GM19023 (cell line): ENCODE measurements at regions not wholly inside any gene's neighbourhood (a gene's known extent, or its start where the extent isn't known, plus 50 kb on each side); places are given as distances from the start of the nearest gene placed in this dataset.

Experiments
- ATAC-seq: cut with Tn5 transposase; IDR thresholded peaks from one replicate; pipeline ENCODE4 v1.9.1; 2021; ENCODE audit warnings: mild to moderate bottlenecking, moderate library complexity; ENCODE audit not compliant: unreplicated experiment

GRCh38 chr4:130563185-130563888 lies 1467.4 kb downstream of the C4orf33 start:
- no peak for ATAC-seq

GRCh38 chr4:130563889-130564418 lies 1468.0 kb downstream of the C4orf33 start:
- no peak for ATAC-seq

DNA sequence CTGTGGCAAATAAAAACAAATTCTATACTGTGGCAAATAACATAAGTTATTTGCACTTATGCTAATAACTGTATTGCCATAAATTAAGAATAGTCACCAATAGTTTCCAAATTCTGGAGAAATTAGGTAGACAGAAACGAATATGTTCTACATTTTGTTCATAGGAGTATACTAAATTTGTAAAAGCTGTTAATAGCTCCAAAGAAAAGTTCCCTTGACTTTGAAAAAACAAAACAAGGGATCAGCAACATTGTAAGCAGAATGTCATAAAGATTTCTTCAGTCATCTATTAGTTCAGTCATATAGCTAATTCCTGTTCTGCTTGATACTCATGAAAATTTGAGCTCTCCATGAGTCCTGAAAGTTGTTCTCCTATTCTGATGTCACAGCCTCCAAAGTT lies 1472.8 kb downstream of the C4orf33 start:
- ATAC-seq = no peak

DNA sequence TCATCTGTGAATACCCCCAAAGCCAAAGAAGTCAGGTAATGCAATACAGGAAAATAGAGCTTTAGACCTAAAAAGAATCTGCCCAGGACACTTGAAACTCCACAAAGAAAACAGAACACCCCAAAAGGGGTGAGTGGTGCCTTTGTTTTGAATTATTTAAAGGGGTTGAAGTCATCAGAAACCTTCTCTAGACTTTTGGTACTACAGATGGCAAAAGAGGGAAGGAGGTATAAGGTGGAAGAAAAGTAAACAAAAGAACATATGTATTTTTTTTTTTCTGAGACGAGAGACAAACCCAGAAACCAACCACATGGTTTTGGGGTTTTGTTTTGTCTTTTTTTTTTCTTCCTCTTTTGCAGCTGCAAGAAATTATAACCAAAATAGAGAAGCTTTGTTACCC lies 1477.8 kb downstream of the C4orf33 start:
- no peak for ATAC-seq

DNA sequence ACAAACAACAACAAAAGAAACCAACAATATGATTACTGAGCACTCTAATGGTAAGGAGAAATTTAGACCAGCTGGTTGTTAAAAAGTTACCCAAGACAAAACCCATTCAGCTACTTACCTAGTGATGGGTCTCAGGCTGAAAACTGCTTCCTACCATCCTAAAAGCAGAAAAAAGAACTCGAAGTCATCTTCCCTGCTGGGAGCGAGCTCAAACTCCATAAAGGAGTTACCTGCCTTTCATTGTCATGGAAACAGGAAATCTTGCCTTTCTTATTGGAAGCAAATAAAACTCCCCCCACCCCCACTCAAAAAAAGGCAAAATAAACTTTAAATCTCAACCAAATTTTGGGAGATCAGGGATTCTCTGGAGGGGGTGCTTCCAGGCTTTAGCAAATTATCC lies 1478.3 kb downstream of the C4orf33 start:
- ATAC-seq = no peak

DNA sequence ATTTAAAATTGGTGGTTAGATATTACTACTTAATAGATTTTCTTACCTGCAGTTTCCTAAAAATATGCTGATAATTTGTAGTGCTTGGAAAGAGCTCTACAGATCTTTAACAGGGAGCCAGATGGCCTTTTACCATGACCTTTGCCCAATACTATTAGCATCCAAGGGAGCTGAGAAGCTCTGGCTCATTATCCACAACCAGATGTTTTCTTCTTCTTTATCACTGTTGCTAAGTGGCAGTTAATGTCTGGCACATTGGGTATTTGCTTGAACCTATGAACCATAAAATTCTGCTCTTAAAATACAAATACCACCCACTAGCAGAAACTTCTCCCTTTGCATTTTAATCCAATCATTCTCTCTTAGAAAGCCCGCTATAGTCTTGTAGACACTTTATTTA lies 1480.3 kb downstream of the C4orf33 start:
- ATAC-seq = no peak

DNA sequence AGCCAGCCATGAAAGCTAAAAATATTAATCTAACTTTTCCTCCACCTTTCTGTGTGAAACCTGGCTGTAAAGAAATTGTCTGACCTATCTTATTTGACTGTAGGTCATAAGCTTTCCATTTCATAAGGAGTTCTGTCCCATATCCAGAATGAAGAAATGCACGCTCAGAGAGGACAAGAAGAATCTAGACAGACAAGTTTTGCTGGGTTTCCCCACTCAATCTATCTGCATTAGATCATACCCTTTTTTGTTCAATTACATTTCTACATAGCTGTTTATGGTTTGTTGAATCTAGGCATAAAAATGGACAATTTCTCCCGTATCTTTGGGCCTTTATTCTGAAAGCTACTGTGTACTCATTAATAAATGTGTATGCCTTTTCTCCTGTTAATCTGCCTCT lies 1495.1 kb downstream of the C4orf33 start:
- no peak for ATAC-seq

DNA sequence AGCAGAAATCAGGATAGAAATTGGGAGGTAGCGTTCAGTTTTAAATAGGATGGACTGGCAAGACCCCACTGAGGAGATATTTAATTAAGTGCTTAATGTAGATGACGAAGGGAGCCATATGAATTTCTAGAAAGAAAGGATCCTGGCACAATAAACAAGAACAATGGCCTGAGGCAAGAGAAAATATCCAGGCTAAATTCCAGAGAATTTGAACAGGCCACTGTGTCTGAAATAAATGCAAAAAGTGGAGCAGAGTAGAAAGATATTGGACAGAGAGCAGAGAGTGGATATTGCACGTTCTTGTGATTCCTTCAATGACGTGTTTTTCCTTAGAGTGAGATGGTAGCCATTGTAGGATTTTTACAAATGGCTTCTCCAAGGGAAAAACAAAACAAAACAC lies 1504.8 kb downstream of the C4orf33 start:
- no peak for ATAC-seq

DNA sequence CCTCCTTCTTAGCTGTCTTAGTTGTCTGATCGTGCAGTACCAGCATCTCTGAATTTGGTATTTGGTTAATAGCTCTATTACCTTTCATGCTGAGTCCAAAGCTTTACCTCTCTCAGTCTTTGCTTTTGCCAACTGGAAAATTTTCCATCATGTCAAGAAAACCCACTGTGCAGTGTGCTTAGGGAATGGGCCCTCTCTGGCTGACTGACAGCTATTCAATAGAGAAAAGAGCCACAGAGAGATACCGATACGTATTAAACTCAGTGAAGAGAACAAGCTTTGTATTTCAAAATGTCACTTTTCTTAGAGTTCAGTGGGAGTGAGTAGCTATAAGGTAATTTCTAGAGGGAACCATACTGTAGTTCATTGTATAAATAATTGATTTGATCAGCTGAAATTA lies 1507.1 kb downstream of the C4orf33 start:
- no peak for ATAC-seq

GRCh38 chr4:130608121-130608520 lies 1512.2 kb downstream of the C4orf33 start:
- ATAC-seq = no peak

DNA sequence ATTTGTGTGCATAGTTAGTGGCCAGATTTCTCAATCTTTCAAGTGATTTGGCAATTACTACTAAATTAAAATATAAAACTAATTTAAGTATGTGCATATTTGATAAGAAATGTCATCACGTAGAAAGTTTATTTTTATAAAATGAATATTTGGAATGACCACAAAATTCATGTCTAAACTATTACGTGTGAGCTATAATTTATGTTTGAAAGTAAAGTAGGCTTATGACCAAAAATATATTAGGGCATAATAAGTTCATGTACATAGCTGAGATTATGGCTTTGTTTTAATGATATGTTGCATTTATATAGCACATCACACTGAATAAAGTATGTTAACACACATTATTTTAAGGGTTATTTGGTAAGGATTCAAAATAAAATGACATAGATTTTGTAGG lies 1532.6 kb downstream of the C4orf33 start:
- no peak for ATAC-seq

DNA sequence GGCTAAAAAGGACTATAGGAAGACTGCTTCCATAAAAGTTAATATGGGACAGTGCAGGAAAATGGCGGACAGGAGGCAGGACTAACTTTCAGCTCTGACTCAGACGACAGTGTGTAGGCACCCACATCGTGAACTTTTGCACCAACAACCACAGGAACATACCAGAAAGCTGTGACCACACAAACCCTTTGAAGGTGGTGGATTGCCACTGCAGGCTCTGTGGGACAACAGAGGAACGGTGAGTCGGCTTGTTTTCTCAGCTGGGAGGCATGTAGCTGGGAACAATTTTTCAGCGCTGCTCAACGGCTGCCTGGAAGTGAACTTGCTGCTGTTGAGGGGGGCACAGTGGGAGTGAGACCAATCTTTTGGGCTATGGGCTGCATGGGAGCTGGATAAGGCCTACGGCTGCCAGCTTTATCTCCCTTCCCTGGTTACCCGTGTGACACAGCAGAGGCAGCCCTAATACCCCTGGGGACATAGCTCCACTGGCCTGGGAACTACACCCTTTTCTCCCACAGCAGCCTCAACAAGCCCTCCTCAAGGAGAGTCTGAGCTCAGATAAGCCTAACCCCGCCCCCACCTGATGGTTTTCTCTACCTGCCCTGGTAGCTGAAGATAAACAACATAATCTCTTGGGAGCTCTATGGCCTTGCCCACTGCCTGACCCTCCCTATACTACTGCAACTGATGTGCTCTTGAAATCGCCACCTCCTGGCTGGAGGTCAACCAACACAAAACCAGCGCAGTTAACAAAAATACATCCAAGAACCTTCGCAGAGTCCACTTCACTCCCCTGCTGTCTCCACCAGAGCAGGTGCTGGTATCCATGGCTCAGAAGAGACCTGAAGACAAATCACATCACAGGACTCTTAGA lies 1537.0 kb downstream of the C4orf33 start:
- no peak for ATAC-seq

DNA sequence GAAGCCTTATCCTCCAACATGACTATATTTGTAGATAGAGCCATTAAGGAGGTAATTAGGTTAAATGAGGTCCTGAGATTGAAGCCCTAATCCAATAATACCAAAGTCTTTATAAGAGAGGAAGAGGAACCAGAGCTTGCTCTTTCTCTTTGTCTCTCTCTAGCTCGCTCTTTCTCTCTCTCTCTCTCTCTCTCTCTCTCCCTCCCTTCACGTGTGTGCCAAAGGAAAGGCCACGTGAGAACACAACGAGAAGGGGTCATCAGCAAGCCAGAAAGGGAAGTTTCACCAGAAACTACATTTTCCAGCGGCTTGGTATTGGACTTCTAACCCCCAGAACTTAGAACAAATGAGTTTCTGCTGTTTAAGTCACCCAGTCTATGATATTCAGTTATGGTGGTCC lies 1540.5 kb downstream of the C4orf33 start:
- ATAC-seq = no peak

DNA sequence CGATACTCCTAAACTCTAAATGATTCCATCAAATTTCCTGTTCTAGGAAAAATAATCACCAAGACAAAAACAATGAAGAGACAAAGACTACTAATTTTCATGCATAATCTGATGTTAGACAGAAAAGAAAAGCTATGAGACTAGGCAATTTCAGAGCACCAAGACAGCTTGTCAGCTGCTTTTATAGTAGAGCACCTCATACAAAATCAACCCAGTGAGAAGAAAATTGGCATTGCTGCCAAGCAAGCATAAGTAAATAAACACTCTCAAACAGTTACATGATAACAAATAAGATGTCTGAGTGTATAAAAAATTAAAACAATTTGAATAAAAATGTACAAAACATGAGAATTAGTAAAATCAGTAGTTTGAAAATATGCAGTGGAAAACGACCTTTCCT lies 1544.6 kb downstream of the C4orf33 start:
- no peak for ATAC-seq

- ATAC-seq = no peak
Measured at GRCh38 chr4:130646886-130647285, 1550.9 kb downstream of the C4orf33 start.

- ATAC-seq = peak; percentile 68
Measured at GRCh38 chr4:130648570-130648969, 1552.6 kb downstream of the C4orf33 start.

DNA sequence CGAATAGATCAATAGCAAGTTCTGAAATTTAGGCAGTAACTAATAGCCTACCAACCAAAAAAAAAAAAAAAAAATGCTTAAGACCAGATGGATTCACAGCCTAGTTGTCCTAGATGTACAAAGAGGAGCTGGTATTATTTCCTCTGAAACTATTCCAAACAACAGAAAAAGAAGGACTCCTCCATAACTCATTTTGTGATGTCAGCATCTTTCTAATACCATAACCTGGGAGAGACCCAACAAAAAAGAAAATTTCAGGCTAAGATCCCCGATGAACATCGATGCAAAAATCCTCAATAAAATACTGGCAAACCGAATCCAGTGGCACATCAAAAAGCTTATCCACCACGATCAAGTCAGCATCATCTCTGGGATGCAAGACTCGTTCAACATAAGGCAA lies 1557.9 kb downstream of the C4orf33 start:
- no peak for ATAC-seq

GRCh38 chr4:130659320-130659719 lies 1563.4 kb downstream of the C4orf33 start:
- no peak for ATAC-seq

DNA sequence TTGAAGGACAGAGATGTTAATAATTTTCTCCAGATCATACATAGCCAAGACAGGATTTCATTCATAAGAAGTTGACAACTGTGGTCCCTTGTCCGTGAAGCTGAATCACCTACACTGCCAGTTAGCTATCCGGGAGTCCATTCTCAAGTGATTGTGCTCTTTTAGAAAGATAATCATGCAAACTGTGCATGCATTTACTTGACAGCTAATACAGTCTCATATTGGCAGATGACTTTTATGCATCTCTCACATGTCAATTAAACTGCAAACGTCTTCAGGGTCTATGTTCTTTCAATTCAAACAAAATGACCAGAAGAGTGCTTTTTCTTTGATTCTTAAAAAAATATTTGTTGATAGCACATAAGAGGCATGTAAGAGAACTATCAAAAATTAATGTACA lies 1572.9 kb downstream of the C4orf33 start:
- no peak for ATAC-seq

- ATAC-seq = no peak
Measured at GRCh38 chr4:130675266-130675665, 1579.3 kb downstream of the C4orf33 start.

DNA sequence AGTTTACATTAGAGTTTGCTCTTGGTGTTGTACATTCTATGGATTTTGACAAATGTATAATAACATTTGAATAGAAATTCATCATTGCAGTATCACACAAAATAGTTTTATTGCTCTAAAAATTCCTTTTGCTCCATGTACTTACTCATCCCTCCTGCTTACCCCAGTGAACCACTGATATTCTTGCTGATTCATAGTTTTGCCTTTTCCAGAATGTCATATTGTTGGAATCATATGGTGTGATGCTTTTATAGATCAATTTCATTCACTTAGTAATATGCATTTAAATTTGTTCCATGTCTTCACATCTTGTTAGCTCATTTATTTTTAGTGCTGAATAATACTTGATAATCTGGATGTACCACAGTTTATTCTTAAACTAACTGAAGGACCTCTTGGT lies 1593.2 kb downstream of the C4orf33 start:
- ATAC-seq = no peak

DNA sequence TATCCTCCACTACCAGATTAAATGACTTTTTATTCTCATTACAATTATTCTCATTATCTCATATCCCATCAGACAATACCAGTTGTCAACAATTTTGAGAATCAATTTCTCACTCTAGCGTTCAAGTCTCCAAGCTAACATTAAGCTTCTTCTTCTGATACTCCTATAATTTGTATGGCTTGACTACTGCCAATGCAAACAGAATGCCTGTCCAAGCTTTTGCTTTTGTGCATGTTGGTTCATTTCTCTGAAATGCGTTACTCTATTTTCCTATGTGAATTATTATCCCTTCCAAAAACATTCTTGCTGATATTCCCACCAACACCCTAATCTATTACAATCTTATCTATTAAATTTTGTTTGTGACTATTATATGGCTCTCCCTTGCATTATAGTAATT lies 1602.3 kb downstream of the C4orf33 start:
- no peak for ATAC-seq
